B cell (primary cell): ENCODE measurements at regions not wholly inside any gene's neighbourhood (a gene's known extent, or its start where the extent isn't known, plus 50 kb on each side); places are given as distances from the start of the nearest gene placed in this dataset.

Experiments used
- ATAC-seq: fragments of 200-7000 bp; cut with Tn5 transposase; one replicate; pipeline ENCODE4 v1.10.0; 2021; ENCODE audit warnings: low read depth, mild to moderate bottlenecking, moderate number of reproducible peaks, moderate library complexity
- CTCF ChIA-PET: fragments of 350-600 bp; sonication (Branson Sonifier 250); formaldehyde crosslinking; loops from one replicate; lab custom pipeline; 2021; ENCODE audit warnings: antibody characterized with exemption, inconsistent platforms; lab: Charles Lee
- POLR2A ChIA-PET: fragments of 350-600 bp; sonication (Branson Sonifier 250); formaldehyde crosslinking; loops from one replicate; lab custom pipeline; 2021; ENCODE audit warnings: antibody characterized with exemption; lab: Charles Lee
- DNase-seq: peaks from one replicate; pipeline ENCODE4 v3.0.0; 2013
- H2AFZ ChIP-seq: 2 replicates; pipeline ENCODE4 v1.6.1; 2012; ENCODE audit warnings: mild to moderate bottlenecking, low read depth, low read length; ENCODE audit not compliant: insufficient read depth, poor library complexity, severe bottlenecking
- H3K27ac ChIP-seq, 2 donors: 1 replicate in 1 of 2; 2 replicates in 1 of 2; pipeline ENCODE4 v1.5.1; 2012 to 2013; ENCODE audit warnings: low read length in 2 of 2, mild to moderate bottlenecking in 2 of 2, moderate library complexity in 1 of 2
- H3K27me3 ChIP-seq, 4 experiments: fragments of 200-600 bp in 1 of 4; sonication (generic) in 1 of 4; replicated peaks in 1 of 4; 1 replicate in 2 of 4; 2 replicates in 2 of 4; pipeline versions ENCODE4 v1.6.1 to v1.7.0; 2013 to 2016; ENCODE audit warnings: low read length in 3 of 4, mild to moderate bottlenecking in 2 of 4, mixed read lengths in 1 of 4, moderate library complexity in 1 of 4; ENCODE audit not compliant: insufficient read depth in 4 of 4, control insufficient read depth in 3 of 4; ENCODE audit errors: control extremely low read depth in 1 of 4
- H3K36me3 ChIP-seq, 2 experiments: replicated peaks in 1 of 2; 1 replicate in 1 of 2; 2 replicates in 1 of 2; pipeline versions ENCODE4 v1.6.1 to v1.7.1; 2013; ENCODE audit warnings: low read length in 1 of 2; ENCODE audit not compliant: insufficient read depth in 2 of 2, control insufficient read depth in 1 of 2; ENCODE audit errors: control extremely low read depth in 1 of 2, extremely low read depth in 1 of 2
- H3K4me1 ChIP-seq, 2 donors: fragments of 200-600 bp in 1 of 2; sonication (generic) in 1 of 2; 1 replicate in 1 of 2; 2 replicates in 1 of 2; pipeline versions ENCODE4 v1.5.1 to v1.6.1; 2013 to 2017; ENCODE audit warnings: low read length in 2 of 2; ENCODE audit not compliant: control insufficient read depth in 2 of 2, insufficient read depth in 2 of 2
- H3K4me2 ChIP-seq: replicated peaks from 2 replicates; pipeline ENCODE3; 2012; ENCODE audit warnings: mild to moderate bottlenecking, low read depth, low read length; ENCODE audit not compliant: poor library complexity, severe bottlenecking
- H3K4me3 ChIP-seq, 5 experiments: fragments of 200-600 bp in 1 of 5; sonication (generic) in 1 of 5; 1 replicate in 3 of 5; 2 replicates in 2 of 5; pipeline versions ENCODE4 v1.5.1 to v1.7.0; 2011 to 2016; ENCODE audit warnings: low read length in 4 of 5, mild to moderate bottlenecking in 4 of 5, low read depth in 2 of 5, control low read depth in 1 of 5, moderate library complexity in 1 of 5; ENCODE audit not compliant: insufficient read depth in 1 of 5; ENCODE audit errors: control extremely low read depth in 1 of 5, extremely low read depth in 1 of 5
- H3K79me2 ChIP-seq: fragments of 200-600 bp; sonication (generic); one replicate; pipeline ENCODE4 v1.6.0; 2016; ENCODE audit warnings: low read length; ENCODE audit not compliant: control insufficient read depth, insufficient read depth
- H3K9ac ChIP-seq: fragments of 200-600 bp; sonication (generic); 2 replicates; pipeline ENCODE4 v1.6.1; 2017; ENCODE audit warnings: mild to moderate bottlenecking, low read length, moderate library complexity
- H3K9me3 ChIP-seq, 3 donors: one replicate each; pipeline versions ENCODE4 v1.6.1 to v1.7.1; 2013; ENCODE audit warnings: low read length in 2 of 3; ENCODE audit not compliant: control insufficient read depth in 2 of 3, insufficient read depth in 1 of 3; ENCODE audit errors: control extremely low read depth in 1 of 3
- H4K20me1 ChIP-seq: 2 replicates; pipeline ENCODE4 v1.6.0; 2012; ENCODE audit warnings: mild to moderate bottlenecking, low read length; ENCODE audit not compliant: insufficient read depth, control insufficient read depth, poor library complexity, severe bottlenecking
- H3K27ac Mint-ChIP-seq: one replicate; pipeline ENCODE4 v1.8.0; 2021; ENCODE audit warnings: mixed read lengths
- H3K27me3 Mint-ChIP-seq: one replicate; pipeline ENCODE4 v1.8.0; 2021; ENCODE audit warnings: mixed read lengths
- H3K4me1 Mint-ChIP-seq: one replicate; pipeline ENCODE4 v1.8.0; 2021; ENCODE audit warnings: mixed read lengths
- H3K4me3 Mint-ChIP-seq: one replicate; pipeline ENCODE4 v1.8.0; 2021; ENCODE audit warnings: mixed read lengths
- H3K9me3 Mint-ChIP-seq: one replicate; pipeline ENCODE4 v1.8.0; 2022; ENCODE audit warnings: mixed read lengths; ENCODE audit not compliant: insufficient read depth
- EZH2 ChIP-seq: IDR thresholded peaks from 2 replicates; pipeline ENCODE4 v1.6.1; 2012; ENCODE audit warnings: borderline replicate concordance, low read depth, mild to moderate bottlenecking, moderate library complexity, low read length; ENCODE audit not compliant: insufficient read depth, poor library complexity, severe bottlenecking
- WGBS: methylation state at CpG from one replicate; pipeline ENCODE4 v1.1.5; 2013; ENCODE audit warnings: missing lambda C conversion rate; ENCODE audit not compliant: insufficient coverage; 5-methylcytosine and 5-hydroxymethylcytosine counted together
- intact Hi-C: fragments of 100-400 bp; cut with micrococcal nuclease; formaldehyde crosslinking; loops from one replicate; pipeline ENCODE4 v1.10.0; 2022
- TF ChIP-seq, protein P1 (sequence below): fragments of 200-600 bp; IDR thresholded peaks from one replicate; pipeline ENCODE4 v1.8.0; 2022; ENCODE audit warnings: antibody characterized with exemption, mild to moderate bottlenecking

DNA sequence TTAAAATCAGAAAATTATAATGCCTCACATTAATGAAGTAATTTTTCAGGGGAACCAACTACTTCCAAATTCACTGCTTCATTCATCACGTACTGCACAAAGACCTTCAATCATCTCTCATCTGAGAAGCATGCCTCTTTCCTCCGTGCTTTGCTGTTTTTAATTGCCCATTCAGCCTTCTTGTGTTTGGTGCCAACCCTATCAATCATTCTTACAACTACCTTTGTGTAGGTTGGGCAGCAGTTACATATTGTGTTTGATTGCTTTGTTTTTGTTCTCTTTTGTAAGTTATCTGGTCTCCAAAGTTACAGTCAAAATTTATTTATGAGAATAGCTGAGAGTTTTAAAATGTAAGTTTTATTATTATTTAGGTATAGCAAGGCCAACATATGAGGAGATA, 549.0 kb upstream of the SLC8A1 start:
- CTCF ChIA-PET = no interaction called here
- WGBS = no CpG with 5 or more reads among the region's 2 CpGs
- POLR2A ChIA-PET = no interaction called here
- intact Hi-C loops = no loop called here
- no peaks in the 10 kb centered on the region for H3K79me2 ChIP-seq
- H3K4me3 ChIP-seq = no peak overlapping the region
- H3K4me3 Mint-ChIP-seq = no peak overlapping the region
- H3K36me3 ChIP-seq = no peaks in the 10 kb centered on the region
- H3K9me3 Mint-ChIP-seq = no peaks in the 10 kb centered on the region
- no peak overlapping the region for H3K9ac ChIP-seq
- no peak for ATAC-seq
- H3K27ac ChIP-seq = no peak overlapping the region
- H3K27me3 Mint-ChIP-seq = no peaks in the 10 kb centered on the region
- no peaks in the 10 kb centered on the region for H3K4me1 ChIP-seq
- no peak for DNase-seq
- no peaks in the 10 kb centered on the region for H4K20me1 ChIP-seq
- H3K4me1 Mint-ChIP-seq = no peaks in the 10 kb centered on the region
- H3K27me3 ChIP-seq = no peaks in the 10 kb centered on the region
- H3K4me2 ChIP-seq = no peak overlapping the region
- H2AFZ ChIP-seq = no peak overlapping the region
- TF ChIP-seq EZH2 = no peak
- TF ChIP-seq, protein P1, sequence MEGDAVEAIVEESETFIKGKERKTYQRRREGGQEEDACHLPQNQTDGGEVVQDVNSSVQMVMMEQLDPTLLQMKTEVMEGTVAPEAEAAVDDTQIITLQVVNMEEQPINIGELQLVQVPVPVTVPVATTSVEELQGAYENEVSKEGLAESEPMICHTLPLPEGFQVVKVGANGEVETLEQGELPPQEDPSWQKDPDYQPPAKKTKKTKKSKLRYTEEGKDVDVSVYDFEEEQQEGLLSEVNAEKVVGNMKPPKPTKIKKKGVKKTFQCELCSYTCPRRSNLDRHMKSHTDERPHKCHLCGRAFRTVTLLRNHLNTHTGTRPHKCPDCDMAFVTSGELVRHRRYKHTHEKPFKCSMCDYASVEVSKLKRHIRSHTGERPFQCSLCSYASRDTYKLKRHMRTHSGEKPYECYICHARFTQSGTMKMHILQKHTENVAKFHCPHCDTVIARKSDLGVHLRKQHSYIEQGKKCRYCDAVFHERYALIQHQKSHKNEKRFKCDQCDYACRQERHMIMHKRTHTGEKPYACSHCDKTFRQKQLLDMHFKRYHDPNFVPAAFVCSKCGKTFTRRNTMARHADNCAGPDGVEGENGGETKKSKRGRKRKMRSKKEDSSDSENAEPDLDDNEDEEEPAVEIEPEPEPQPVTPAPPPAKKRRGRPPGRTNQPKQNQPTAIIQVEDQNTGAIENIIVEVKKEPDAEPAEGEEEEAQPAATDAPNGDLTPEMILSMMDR = no peak
- no peaks in the 10 kb centered on the region for H3K9me3 ChIP-seq
- no peak overlapping the region for H3K27ac Mint-ChIP-seq

- Histone ChIP-seq H2AFZ (no peak overlapping the region), H3K9ac (no peak overlapping the region), H3K4me3 (no peak overlapping the region), H3K4me1 (no peaks in the 10 kb centered on the region), H3K27ac (no peak overlapping the region), H4K20me1 (no peaks in the 10 kb centered on the region), H3K27me3 (no peaks in the 10 kb centered on the region), H3K79me2 (no peaks in the 10 kb centered on the region), H3K36me3 (no peaks in the 10 kb centered on the region), H3K4me2 (no peak overlapping the region), H3K9me3 (no peaks in the 10 kb centered on the region)
- TF ChIP-seq, protein P1 = no peak
- no peak for TF ChIP-seq EZH2
- Mint-ChIP-seq H3K4me1 (no peaks in the 10 kb centered on the region), H3K9me3 (no peaks in the 10 kb centered on the region), H3K27me3 (no peaks in the 10 kb centered on the region), H3K27ac (no peak overlapping the region), H3K4me3 (no peak overlapping the region)
- intact Hi-C loops = no loop called here
- WGBS = no CpG with 5 or more reads among the region's 2 CpGs
- no peak for ATAC-seq
- ChIA-PET POLR2A (no interaction called here), CTCF (no interaction called here)
- no peak for DNase-seq
Observed at GRCh38 chr2:41004700-41005099, 552.8 kb upstream of the SLC8A1 start.
